Astrocyte (in vitro differentiated cells and primary cell): ENCODE measurements at regions not wholly inside any gene's neighbourhood (a gene's known extent, or its start where the extent isn't known, plus 50 kb on each side); places are given as distances from the start of the nearest gene placed in this dataset.

Experiments
- DNase-seq: peaks from one replicate; pipeline ENCODE4 v3.0.0-alpha.2; 2010; ENCODE audit warnings: low read depth
- FAIRE-seq: peaks from 2 replicates; lab custom pipeline; 2011; peaks lifted over from hg19 to GRCh38; lab: Jason Lieb, UNC
- H2AFZ ChIP-seq: 2 replicates; pipeline ENCODE4 v1.6.0; 2012; ENCODE audit warnings: low read depth, low read length, inconsistent platforms
- H3K27ac ChIP-seq: 2 replicates; pipeline ENCODE4 v1.5.1; 2011; ENCODE audit warnings: low read depth, low read length, inconsistent platforms
- H3K27me3 ChIP-seq: 2 replicates; pipeline ENCODE4 v1.6.0; 2011; ENCODE audit warnings: low read length, inconsistent platforms; ENCODE audit not compliant: insufficient read depth
- H3K36me3 ChIP-seq: 2 replicates; pipeline ENCODE4 v1.5.1; 2011; ENCODE audit warnings: low read length, inconsistent platforms; ENCODE audit not compliant: insufficient read depth
- H3K4me1 ChIP-seq: 2 replicates; pipeline ENCODE4 v1.5.1; 2011; ENCODE audit warnings: low read length, inconsistent platforms; ENCODE audit not compliant: insufficient read depth
- H3K4me2 ChIP-seq: 2 replicates; pipeline ENCODE4 v1.6.0; 2012; ENCODE audit warnings: low read length, inconsistent platforms
- H3K4me3 ChIP-seq: 2 replicates; pipeline ENCODE4 v1.5.1; 2011; ENCODE audit warnings: low read depth, mild to moderate bottlenecking, low read length, inconsistent platforms; ENCODE audit not compliant: insufficient read depth
- H3K79me2 ChIP-seq: 2 replicates; pipeline ENCODE4 v1.6.0; 2012; ENCODE audit warnings: mild to moderate bottlenecking, low read length, inconsistent platforms; ENCODE audit not compliant: insufficient read depth
- H3K9ac ChIP-seq: 2 replicates; pipeline ENCODE4 v1.6.0; 2012; ENCODE audit warnings: mild to moderate bottlenecking, low read length, inconsistent platforms
- H3K9me3 ChIP-seq: 2 replicates; pipeline ENCODE4 v1.5.1; 2012; ENCODE audit warnings: low read depth, mild to moderate bottlenecking, low read length, inconsistent platforms; ENCODE audit not compliant: insufficient read depth
- H4K20me1 ChIP-seq: 2 replicates; pipeline ENCODE4 v1.6.0; 2012; ENCODE audit warnings: low read length, inconsistent platforms; ENCODE audit not compliant: insufficient read depth
- H3K27ac Mint-ChIP-seq: one replicate; pipeline ENCODE4 v1.8.0; 2021; ENCODE audit warnings: mild to moderate bottlenecking, mixed read lengths; ENCODE audit not compliant: unreplicated experiment
- H3K27me3 Mint-ChIP-seq: one replicate; pipeline ENCODE4 v1.8.0; 2021; ENCODE audit warnings: low read depth, mixed read lengths; ENCODE audit not compliant: unreplicated experiment
- H3K36me3 Mint-ChIP-seq: one replicate; pipeline ENCODE4 v1.8.0; 2021; ENCODE audit warnings: low read depth, mixed read lengths; ENCODE audit not compliant: unreplicated experiment
- H3K4me1 Mint-ChIP-seq: one replicate; pipeline ENCODE4 v1.8.0; 2021; ENCODE audit warnings: low read depth, mixed read lengths; ENCODE audit not compliant: unreplicated experiment
- H3K4me3 Mint-ChIP-seq: one replicate; pipeline ENCODE4 v1.8.0; 2021; ENCODE audit warnings: mild to moderate bottlenecking, moderate library complexity, mixed read lengths; ENCODE audit not compliant: unreplicated experiment
- H3K9me3 Mint-ChIP-seq: one replicate; pipeline ENCODE4 v1.8.0; 2021; ENCODE audit warnings: mild to moderate bottlenecking, mixed read lengths; ENCODE audit not compliant: unreplicated experiment
- CTCF ChIP-seq: IDR thresholded peaks from 2 replicates; pipeline ENCODE4 v1.5.1; 2011; ENCODE audit warnings: low read depth, mild to moderate bottlenecking, inconsistent platforms, low read length, moderate library complexity; ENCODE audit not compliant: insufficient read depth
- EZH2 ChIP-seq: IDR thresholded peaks from 2 replicates; pipeline ENCODE4 v1.6.1; 2012; ENCODE audit warnings: mild to moderate bottlenecking, low read length, inconsistent platforms; ENCODE audit not compliant: insufficient read depth

- FAIRE-seq = no peak
- no peak for TF ChIP-seq CTCF
- TF ChIP-seq EZH2 = no peak
- H3K27me3 ChIP-seq = no peaks in the 10 kb centered on the region
- H3K4me3 ChIP-seq = no peak overlapping the region
- no peaks in the 10 kb centered on the region for H3K36me3 ChIP-seq
- H3K4me2 ChIP-seq = no peak overlapping the region
- no peaks in the 10 kb centered on the region for H3K36me3 Mint-ChIP-seq
- H3K4me3 Mint-ChIP-seq = no peak overlapping the region
- no peak overlapping the region for H2AFZ ChIP-seq
- no peak overlapping the region for H3K9ac ChIP-seq
- H4K20me1 ChIP-seq = no peaks in the 10 kb centered on the region
- no peaks in the 10 kb centered on the region for H3K4me1 Mint-ChIP-seq
- H3K9me3 Mint-ChIP-seq = no peaks in the 10 kb centered on the region
- H3K27ac Mint-ChIP-seq = no peak overlapping the region
- no peaks in the 10 kb centered on the region for H3K9me3 ChIP-seq
- DNase-seq = no peak
- H3K4me1 ChIP-seq = peaks cover 6% of the 10 kb centered on the region
- H3K27ac ChIP-seq = no peak overlapping the region
- H3K27me3 Mint-ChIP-seq = no peaks in the 10 kb centered on the region
- no peaks in the 10 kb centered on the region for H3K79me2 ChIP-seq
These were observed 1330.8 kb upstream of the MIR17HG start for GRCh38 chr13:90016688-90017087.

GRCh38 chr13:90020536-90021070 is 1326.9 kb upstream of the MIR17HG start:
- Mint-ChIP-seq H3K27me3 (no peaks in the 10 kb centered on the region), H3K27ac (no peak overlapping the region)

More at GRCh38 chr13:90020536-90021070, 1326.9 kb upstream of the MIR17HG start:
- Histone ChIP-seq H3K9me3 (no peaks in the 10 kb centered on the region), H3K79me2 (no peaks in the 10 kb centered on the region), H3K36me3 (no peaks in the 10 kb centered on the region), H2AFZ (no peak overlapping the region), H3K4me3 (no peak overlapping the region), H3K27me3 (no peaks in the 10 kb centered on the region), H3K4me1 (peaks cover 6% of the 10 kb centered on the region), H3K4me2 (no peak overlapping the region), H3K9ac (no peak overlapping the region), H3K27ac (no peak overlapping the region), H4K20me1 (no peaks in the 10 kb centered on the region)
- TF ChIP-seq EZH2 (no peak), CTCF (no peak)
- FAIRE-seq (no peak), DNase-seq (no peak)
- no peaks in the 10 kb centered on the region for H3K4me1 Mint-ChIP-seq
- no peaks in the 10 kb centered on the region for H3K36me3 Mint-ChIP-seq
- H3K9me3 Mint-ChIP-seq = no peaks in the 10 kb centered on the region
- no peak overlapping the region for H3K4me3 Mint-ChIP-seq
